ENCODE measurements at regions not wholly inside any gene's neighbourhood (a gene's known extent, or its start where the extent isn't known, plus 50 kb on each side); places are given as distances from the start of the nearest gene placed in this dataset.

DNA sequence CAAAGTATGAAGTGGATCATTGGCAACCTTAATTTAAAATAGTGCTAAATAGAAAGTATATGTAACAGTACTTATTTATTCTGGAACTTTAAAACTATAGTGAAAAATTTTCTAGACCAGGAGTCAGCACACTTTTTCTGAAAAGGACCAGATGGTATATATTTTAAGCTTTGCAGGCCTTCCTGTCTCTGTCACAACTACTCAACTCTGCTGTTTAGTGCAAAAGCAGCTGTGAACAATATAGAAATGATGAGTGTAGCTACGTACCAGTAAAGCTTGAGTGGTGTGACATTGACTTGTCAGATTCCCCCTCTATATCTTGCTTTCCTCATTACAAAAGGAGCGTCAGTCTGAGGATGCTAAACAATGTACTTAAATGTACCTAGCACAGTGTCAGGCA, 88.1 kb upstream of the IGFBP3 start:
- TF ChIP-seq, protein P1, sequence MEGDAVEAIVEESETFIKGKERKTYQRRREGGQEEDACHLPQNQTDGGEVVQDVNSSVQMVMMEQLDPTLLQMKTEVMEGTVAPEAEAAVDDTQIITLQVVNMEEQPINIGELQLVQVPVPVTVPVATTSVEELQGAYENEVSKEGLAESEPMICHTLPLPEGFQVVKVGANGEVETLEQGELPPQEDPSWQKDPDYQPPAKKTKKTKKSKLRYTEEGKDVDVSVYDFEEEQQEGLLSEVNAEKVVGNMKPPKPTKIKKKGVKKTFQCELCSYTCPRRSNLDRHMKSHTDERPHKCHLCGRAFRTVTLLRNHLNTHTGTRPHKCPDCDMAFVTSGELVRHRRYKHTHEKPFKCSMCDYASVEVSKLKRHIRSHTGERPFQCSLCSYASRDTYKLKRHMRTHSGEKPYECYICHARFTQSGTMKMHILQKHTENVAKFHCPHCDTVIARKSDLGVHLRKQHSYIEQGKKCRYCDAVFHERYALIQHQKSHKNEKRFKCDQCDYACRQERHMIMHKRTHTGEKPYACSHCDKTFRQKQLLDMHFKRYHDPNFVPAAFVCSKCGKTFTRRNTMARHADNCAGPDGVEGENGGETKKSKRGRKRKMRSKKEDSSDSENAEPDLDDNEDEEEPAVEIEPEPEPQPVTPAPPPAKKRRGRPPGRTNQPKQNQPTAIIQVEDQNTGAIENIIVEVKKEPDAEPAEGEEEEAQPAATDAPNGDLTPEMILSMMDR (IDR thresholded peaks at IDR 0.05; ENCODE audit: low read depth, low read length, missing input control): no peak
- no peak for TF ChIP-seq FOXA1 (IDR thresholded peaks at IDR 0.05)
- no peak for TF ChIP-seq TAF1 (conservative IDR thresholded peaks at IDR 0.05)
- no peak for TF ChIP-seq RXRA (IDR thresholded peaks at IDR 0.05)
- no peak for TF ChIP-seq GABPA (IDR thresholded peaks at IDR 0.05 in 1 of 2, conservative IDR thresholded peaks at IDR 0.05 in 1 of 2)
- TF ChIP-seq, protein P2, sequence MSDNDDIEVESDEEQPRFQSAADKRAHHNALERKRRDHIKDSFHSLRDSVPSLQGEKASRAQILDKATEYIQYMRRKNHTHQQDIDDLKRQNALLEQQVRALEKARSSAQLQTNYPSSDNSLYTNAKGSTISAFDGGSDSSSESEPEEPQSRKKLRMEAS (IDR thresholded peaks at IDR 0.05): no peak
- no peak for TF ChIP-seq YY1 (IDR thresholded peaks at IDR 0.05)
- TF ChIP-seq, protein P3, sequence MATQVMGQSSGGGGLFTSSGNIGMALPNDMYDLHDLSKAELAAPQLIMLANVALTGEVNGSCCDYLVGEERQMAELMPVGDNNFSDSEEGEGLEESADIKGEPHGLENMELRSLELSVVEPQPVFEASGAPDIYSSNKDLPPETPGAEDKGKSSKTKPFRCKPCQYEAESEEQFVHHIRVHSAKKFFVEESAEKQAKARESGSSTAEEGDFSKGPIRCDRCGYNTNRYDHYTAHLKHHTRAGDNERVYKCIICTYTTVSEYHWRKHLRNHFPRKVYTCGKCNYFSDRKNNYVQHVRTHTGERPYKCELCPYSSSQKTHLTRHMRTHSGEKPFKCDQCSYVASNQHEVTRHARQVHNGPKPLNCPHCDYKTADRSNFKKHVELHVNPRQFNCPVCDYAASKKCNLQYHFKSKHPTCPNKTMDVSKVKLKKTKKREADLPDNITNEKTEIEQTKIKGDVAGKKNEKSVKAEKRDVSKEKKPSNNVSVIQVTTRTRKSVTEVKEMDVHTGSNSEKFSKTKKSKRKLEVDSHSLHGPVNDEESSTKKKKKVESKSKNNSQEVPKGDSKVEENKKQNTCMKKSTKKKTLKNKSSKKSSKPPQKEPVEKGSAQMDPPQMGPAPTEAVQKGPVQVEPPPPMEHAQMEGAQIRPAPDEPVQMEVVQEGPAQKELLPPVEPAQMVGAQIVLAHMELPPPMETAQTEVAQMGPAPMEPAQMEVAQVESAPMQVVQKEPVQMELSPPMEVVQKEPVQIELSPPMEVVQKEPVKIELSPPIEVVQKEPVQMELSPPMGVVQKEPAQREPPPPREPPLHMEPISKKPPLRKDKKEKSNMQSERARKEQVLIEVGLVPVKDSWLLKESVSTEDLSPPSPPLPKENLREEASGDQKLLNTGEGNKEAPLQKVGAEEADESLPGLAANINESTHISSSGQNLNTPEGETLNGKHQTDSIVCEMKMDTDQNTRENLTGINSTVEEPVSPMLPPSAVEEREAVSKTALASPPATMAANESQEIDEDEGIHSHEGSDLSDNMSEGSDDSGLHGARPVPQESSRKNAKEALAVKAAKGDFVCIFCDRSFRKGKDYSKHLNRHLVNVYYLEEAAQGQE (IDR thresholded peaks at IDR 0.05): no peak
- no peak for TF ChIP-seq HNF4G (IDR thresholded peaks at IDR 0.05)
- no peak for TF ChIP-seq FOXA2 (IDR thresholded peaks at IDR 0.05)
- TF ChIP-seq RAD21 (IDR thresholded peaks at IDR 0.05): no peak
- no peak for TF ChIP-seq SP1 (IDR thresholded peaks at IDR 0.05)
- TF ChIP-seq, protein P4, sequence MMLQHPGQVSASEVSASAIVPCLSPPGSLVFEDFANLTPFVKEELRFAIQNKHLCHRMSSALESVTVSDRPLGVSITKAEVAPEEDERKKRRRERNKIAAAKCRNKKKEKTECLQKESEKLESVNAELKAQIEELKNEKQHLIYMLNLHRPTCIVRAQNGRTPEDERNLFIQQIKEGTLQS (IDR thresholded peaks at IDR 0.05): no peak

All from liver (tissue), 3 donors.